ENCODE measurements at regions not wholly inside any gene's neighbourhood (a gene's known extent, or its start where the extent isn't known, plus 50 kb on each side); places are given as distances from the start of the nearest gene placed in this dataset.

DNA sequence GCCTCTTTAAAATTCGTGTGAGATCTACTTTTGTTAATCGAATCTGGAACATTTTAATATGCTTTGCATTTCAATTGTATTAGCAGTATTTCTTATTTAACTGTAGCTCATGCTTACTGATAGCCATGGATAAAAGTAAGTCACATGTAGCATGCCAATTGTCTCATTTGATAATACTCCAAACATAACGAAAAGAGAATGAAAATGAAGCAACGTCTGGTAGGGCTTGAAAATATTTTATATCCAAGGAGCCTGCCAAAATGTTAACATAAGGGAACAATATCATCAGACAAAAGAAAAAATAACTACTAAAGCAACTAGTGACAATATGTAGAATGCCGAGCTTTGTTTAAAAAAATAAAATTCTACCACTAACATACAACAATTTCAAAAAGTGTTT, 94.1 kb upstream of the MID1 start:
- no peak for TF ChIP-seq CTCF (IDR thresholded peaks at IDR 0.05)
- TF ChIP-seq EZH2phosphoT487 (IDR thresholded peaks at IDR 0.05): no peak

All from neural progenitor cell (in vitro differentiated cells).